ENCODE measurements at regions not wholly inside any gene's neighbourhood (a gene's known extent, or its start where the extent isn't known, plus 50 kb on each side); places are given as distances from the start of the nearest gene placed in this dataset.
"Not testable (repeated sequence)": the region's sequence is repeated elsewhere in the genome, so short reads cannot be mapped to it uniquely, and the experiment has no call there.

GRCh38 chr1:157325220-157325619 is 187.0 kb upstream of the ETV3 start:
- no peaks in the 10 kb centered on the region for H3K4me1 Mint-ChIP-seq (ENCODE audit: low read depth in 2 of 2)
- DNase-seq (no peak), ATAC-seq (replicated peaks) (no peak)
- no peaks in the 10 kb centered on the region for H3K9me3 Mint-ChIP-seq
- H3K27ac Mint-ChIP-seq: no peak overlapping the region
- H3K4me3 Mint-ChIP-seq: no peak overlapping the region
- H3K27me3 Mint-ChIP-seq: peaks cover 32 to 42% of the 10 kb centered on the region in 2 donors
- no peaks in the 10 kb centered on the region for H3K36me3 Mint-ChIP-seq (ENCODE audit: insufficient read depth)

- not testable (repeated sequence) for H3K4me3 Mint-ChIP-seq; DNase-seq; ATAC-seq (replicated peaks); H3K4me1 Mint-ChIP-seq (ENCODE audit: low read depth in 2 of 2); H3K9me3 Mint-ChIP-seq; H3K27ac Mint-ChIP-seq; H3K36me3 Mint-ChIP-seq (ENCODE audit: insufficient read depth)
- peaks cover 34 to 46% of the 10 kb centered on the region in 2 donors for H3K27me3 Mint-ChIP-seq
Observed at GRCh38 chr1:157321972-157322371, 183.8 kb upstream of the ETV3 start.

- Mint-ChIP-seq H3K9me3 (peaks cover 0 to 12% of the 10 kb centered on the region in 2 donors), H3K4me1 (ENCODE audit: low read depth in 2 of 2) (no peaks in the 10 kb centered on the region), H3K36me3 (ENCODE audit: insufficient read depth) (no peaks in the 10 kb centered on the region), H3K4me3 (no peak overlapping the region), H3K27me3 (peaks cover 35 to 41% of the 10 kb centered on the region in 2 donors), H3K27ac (no peak overlapping the region)
- DNase-seq: no peak
- no peak for ATAC-seq (replicated peaks)
Observed at GRCh38 chr1:157319567-157319966, 181.4 kb upstream of the ETV3 start.

GRCh38 chr1:157317229-157317628 is 179.0 kb upstream of the ETV3 start:
- DNase-seq; H3K36me3 Mint-ChIP-seq (ENCODE audit: insufficient read depth): not testable (repeated sequence)
- H3K27me3 Mint-ChIP-seq: peaks cover 47 to 52% of the 10 kb centered on the region in 2 donors

GRCh38 chr1:157315544-157315943 is 177.3 kb upstream of the ETV3 start:
- no peak overlapping the region for H3K4me3 Mint-ChIP-seq
- peaks cover 53 to 56% of the 10 kb centered on the region in 2 donors for H3K27me3 Mint-ChIP-seq
- H3K27ac Mint-ChIP-seq: no peak overlapping the region
- DNase-seq (no peak), ATAC-seq (replicated peaks) (no peak)
- no peaks in the 10 kb centered on the region for H3K36me3 Mint-ChIP-seq (ENCODE audit: insufficient read depth)
- H3K9me3 Mint-ChIP-seq: peaks cover 0 to 12% of the 10 kb centered on the region in 2 donors
- no peaks in the 10 kb centered on the region for H3K4me1 Mint-ChIP-seq (ENCODE audit: low read depth in 2 of 2)

More at GRCh38 chr1:157317229-157317628, 179.0 kb upstream of the ETV3 start:
- H3K9me3 Mint-ChIP-seq: peaks cover 0 to 12% of the 10 kb centered on the region in 2 donors
- not testable (repeated sequence) for H3K4me3 Mint-ChIP-seq; ATAC-seq (replicated peaks); H3K27ac Mint-ChIP-seq; H3K4me1 Mint-ChIP-seq (ENCODE audit: low read depth in 2 of 2)

GRCh38 chr1:157314408-157314807 is 176.2 kb upstream of the ETV3 start:
- no peak for ATAC-seq (replicated peaks)
- peaks cover 57 to 60% of the 10 kb centered on the region in 2 donors for H3K27me3 Mint-ChIP-seq
- no peaks in the 10 kb centered on the region for H3K36me3 Mint-ChIP-seq (ENCODE audit: insufficient read depth)
- H3K4me1 Mint-ChIP-seq (ENCODE audit: low read depth in 2 of 2): no peaks in the 10 kb centered on the region
- H3K4me3 Mint-ChIP-seq: no peak overlapping the region
- peaks cover 0 to 12% of the 10 kb centered on the region in 2 donors for H3K9me3 Mint-ChIP-seq
- DNase-seq: no peak
- no peak overlapping the region for H3K27ac Mint-ChIP-seq

- peaks cover 66 to 68% of the 10 kb centered on the region in 2 donors for H3K27me3 Mint-ChIP-seq
- H3K36me3 Mint-ChIP-seq (ENCODE audit: insufficient read depth): no peaks in the 10 kb centered on the region
- DNase-seq: no peak
- ATAC-seq (replicated peaks): no peak
- H3K4me3 Mint-ChIP-seq: no peak overlapping the region
- H3K9me3 Mint-ChIP-seq: peaks cover 0 to 12% of the 10 kb centered on the region in 2 donors
- no peaks in the 10 kb centered on the region for H3K4me1 Mint-ChIP-seq (ENCODE audit: low read depth in 2 of 2)
- H3K27ac Mint-ChIP-seq: no peak overlapping the region
Observed at GRCh38 chr1:157313240-157313807, 175.1 kb upstream of the ETV3 start.

GRCh38 chr1:157312082-157312812 is 174.1 kb upstream of the ETV3 start:
- Mint-ChIP-seq H3K27ac (no peak overlapping the region), H3K4me3 (no peak overlapping the region), H3K27me3 (peaks cover 66 to 79% of the 10 kb centered on the region in 2 donors), H3K4me1 (ENCODE audit: low read depth in 2 of 2) (no peaks in the 10 kb centered on the region), H3K36me3 (ENCODE audit: insufficient read depth) (no peaks in the 10 kb centered on the region), H3K9me3 (peaks cover 0 to 5% of the 10 kb centered on the region in 2 donors)
- ATAC-seq (replicated peaks): no peak
- no peak for DNase-seq

- H3K27me3 Mint-ChIP-seq: peaks cover 66 to 84% of the 10 kb centered on the region in 2 donors
Observed at GRCh38 chr1:157311730-157312081, 173.5 kb upstream of the ETV3 start.

GRCh38 chr1:157310805-157311729 is 172.9 kb upstream of the ETV3 start:
- not testable (repeated sequence) for H3K36me3 Mint-ChIP-seq (ENCODE audit: insufficient read depth); H3K4me3 Mint-ChIP-seq; ATAC-seq (replicated peaks); H3K9me3 Mint-ChIP-seq; H3K27ac Mint-ChIP-seq; H3K4me1 Mint-ChIP-seq (ENCODE audit: low read depth in 2 of 2); DNase-seq
- peaks cover 61 to 88% of the 10 kb centered on the region in 2 donors for H3K27me3 Mint-ChIP-seq

More at GRCh38 chr1:157311730-157312081, 173.5 kb upstream of the ETV3 start:
- ATAC-seq (replicated peaks): no peak
- Mint-ChIP-seq H3K36me3 (ENCODE audit: insufficient read depth) (no peaks in the 10 kb centered on the region), H3K9me3 (peaks cover 0 to 2% of the 10 kb centered on the region in 2 donors), H3K4me1 (ENCODE audit: low read depth in 2 of 2) (no peaks in the 10 kb centered on the region), H3K27ac (no peak overlapping the region), H3K4me3 (no peak overlapping the region)
- DNase-seq: no peak

GRCh38 chr1:157310401-157310800 is 172.2 kb upstream of the ETV3 start:
- Mint-ChIP-seq H3K27me3 (peaks cover 55 to 84% of the 10 kb centered on the region in 2 donors), H3K27ac (no peak overlapping the region), H3K36me3 (ENCODE audit: insufficient read depth) (no peaks in the 10 kb centered on the region), H3K4me1 (ENCODE audit: low read depth in 2 of 2) (no peaks in the 10 kb centered on the region), H3K9me3 (no peaks in the 10 kb centered on the region), H3K4me3 (no peak overlapping the region)
- DNase-seq (no peak), ATAC-seq (replicated peaks) (no peak)

GRCh38 chr1:157307491-157307890 is 169.3 kb upstream of the ETV3 start:
- H3K36me3 Mint-ChIP-seq (ENCODE audit: insufficient read depth): no peaks in the 10 kb centered on the region
- no peak for DNase-seq
- H3K4me1 Mint-ChIP-seq (ENCODE audit: low read depth in 2 of 2): no peaks in the 10 kb centered on the region
- no peak overlapping the region for H3K4me3 Mint-ChIP-seq
- H3K9me3 Mint-ChIP-seq: no peaks in the 10 kb centered on the region
- ATAC-seq (replicated peaks): no peak
- peaks cover 33 to 62% of the 10 kb centered on the region in 2 donors for H3K27me3 Mint-ChIP-seq
- H3K27ac Mint-ChIP-seq: no peak overlapping the region

GRCh38 chr1:157306896-157307295 is 168.7 kb upstream of the ETV3 start:
- Mint-ChIP-seq H3K27me3 (peaks cover 27 to 56% of the 10 kb centered on the region in 2 donors), H3K9me3 (no peaks in the 10 kb centered on the region), H3K36me3 (ENCODE audit: insufficient read depth) (no peaks in the 10 kb centered on the region), H3K4me1 (ENCODE audit: low read depth in 2 of 2) (no peaks in the 10 kb centered on the region), H3K4me3 (no peak overlapping the region), H3K27ac (no peak overlapping the region)
- ATAC-seq (replicated peaks) (no peak), DNase-seq (no peak)
